ENCODE measurements at regions not wholly inside any gene's neighbourhood (a gene's known extent, or its start where the extent isn't known, plus 50 kb on each side); places are given as distances from the start of the nearest gene placed in this dataset.

DNA sequence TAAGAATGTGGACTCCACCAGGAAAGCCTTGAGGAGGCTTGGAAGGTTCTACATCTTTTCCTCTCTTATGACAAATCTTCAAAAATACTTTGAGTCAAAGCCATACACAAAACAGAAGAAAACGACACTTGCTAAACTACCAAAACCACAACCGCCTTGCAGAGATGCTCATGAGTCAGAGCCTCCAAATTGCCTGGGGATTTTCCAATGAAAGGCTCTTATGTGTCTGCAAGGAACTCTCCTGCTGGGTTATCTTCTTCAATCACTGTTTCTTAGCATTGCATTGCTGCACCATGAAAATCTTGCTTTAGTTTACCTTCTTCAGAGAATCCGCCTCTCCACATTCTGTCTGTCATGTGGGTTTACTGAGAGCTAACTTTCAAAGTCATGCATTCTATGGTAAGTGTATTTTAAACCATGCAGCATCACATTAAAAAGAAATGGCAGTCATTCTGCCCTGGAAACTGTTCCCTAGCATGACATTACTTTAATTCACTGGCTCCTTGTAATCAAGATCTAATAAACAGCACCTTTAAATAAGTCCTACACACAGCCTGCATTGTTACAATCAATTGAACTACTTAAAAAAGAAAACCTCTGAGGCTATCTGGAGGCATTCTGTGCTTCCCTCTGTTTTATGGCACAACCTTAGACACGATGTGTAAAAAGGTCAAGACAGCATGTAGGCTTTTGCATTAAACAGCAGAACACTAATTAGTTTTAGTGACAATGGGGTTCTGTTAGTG lies 210.0 kb upstream of the FOXD3 start:
- TF ChIP-seq, protein P1, sequence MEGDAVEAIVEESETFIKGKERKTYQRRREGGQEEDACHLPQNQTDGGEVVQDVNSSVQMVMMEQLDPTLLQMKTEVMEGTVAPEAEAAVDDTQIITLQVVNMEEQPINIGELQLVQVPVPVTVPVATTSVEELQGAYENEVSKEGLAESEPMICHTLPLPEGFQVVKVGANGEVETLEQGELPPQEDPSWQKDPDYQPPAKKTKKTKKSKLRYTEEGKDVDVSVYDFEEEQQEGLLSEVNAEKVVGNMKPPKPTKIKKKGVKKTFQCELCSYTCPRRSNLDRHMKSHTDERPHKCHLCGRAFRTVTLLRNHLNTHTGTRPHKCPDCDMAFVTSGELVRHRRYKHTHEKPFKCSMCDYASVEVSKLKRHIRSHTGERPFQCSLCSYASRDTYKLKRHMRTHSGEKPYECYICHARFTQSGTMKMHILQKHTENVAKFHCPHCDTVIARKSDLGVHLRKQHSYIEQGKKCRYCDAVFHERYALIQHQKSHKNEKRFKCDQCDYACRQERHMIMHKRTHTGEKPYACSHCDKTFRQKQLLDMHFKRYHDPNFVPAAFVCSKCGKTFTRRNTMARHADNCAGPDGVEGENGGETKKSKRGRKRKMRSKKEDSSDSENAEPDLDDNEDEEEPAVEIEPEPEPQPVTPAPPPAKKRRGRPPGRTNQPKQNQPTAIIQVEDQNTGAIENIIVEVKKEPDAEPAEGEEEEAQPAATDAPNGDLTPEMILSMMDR (IDR thresholded peaks at IDR 0.05; ENCODE audit: low read length): no peak
- TF ChIP-seq EZH2phosphoT487 (IDR thresholded peaks at IDR 0.05; ENCODE audit: low read length): no peak
